ENCODE measurements at regions not wholly inside any gene's neighbourhood (a gene's known extent, or its start where the extent isn't known, plus 50 kb on each side); places are given as distances from the start of the nearest gene placed in this dataset.
"Not testable (repeated sequence)": the region's sequence is repeated elsewhere in the genome, so short reads cannot be mapped to it uniquely, and the experiment has no call there.

DNA sequence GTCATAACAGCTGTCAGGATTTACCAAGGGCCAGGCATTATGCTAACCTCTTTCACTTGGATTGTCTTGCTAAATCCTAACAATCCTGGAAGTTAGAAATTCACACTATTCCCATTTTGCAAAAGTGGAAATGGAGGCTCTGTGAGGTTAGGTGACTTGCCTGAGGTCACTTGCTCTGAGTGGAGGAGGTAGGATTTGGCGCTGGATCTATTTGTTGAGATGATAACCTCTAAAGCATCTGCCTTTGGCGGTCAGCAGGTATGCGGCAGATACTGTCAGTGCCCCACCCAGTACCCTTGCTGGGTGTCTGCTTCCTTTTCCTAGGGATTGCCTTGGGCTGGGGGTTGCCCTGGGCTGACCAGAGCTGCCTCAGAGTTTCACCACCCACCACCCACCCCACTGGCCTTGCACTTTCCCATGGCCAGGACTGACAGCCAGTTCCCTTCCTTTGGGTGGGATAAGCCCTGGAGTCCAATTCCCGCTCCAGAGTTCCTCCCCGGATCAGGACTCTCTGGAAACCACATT is 164.8 kb upstream of the MSX2 start:
- Mint-ChIP-seq H3K9me3 (ENCODE audit: low read depth, unreplicated experiment) (peaks cover 6% of the 10 kb centered on the region), H3K4me1 (ENCODE audit: low read depth, unreplicated experiment) (no peaks in the 10 kb centered on the region), H3K27me3 (ENCODE audit: unreplicated experiment) (peaks cover 43% of the 10 kb centered on the region), H3K4me3 (ENCODE audit: low read depth, unreplicated experiment) (no peak overlapping the region), H3K36me3 (ENCODE audit: insufficient read depth, unreplicated experiment) (no peaks in the 10 kb centered on the region), H3K27ac (ENCODE audit: unreplicated experiment) (no peak overlapping the region)
- intact Hi-C loops (cut with micrococcal nuclease; ENCODE audit: unreplicated experiment), result no loop called here
- BruUV-seq (replicated peaks), result no TSS peak
- TF ChIP-seq, protein P1, sequence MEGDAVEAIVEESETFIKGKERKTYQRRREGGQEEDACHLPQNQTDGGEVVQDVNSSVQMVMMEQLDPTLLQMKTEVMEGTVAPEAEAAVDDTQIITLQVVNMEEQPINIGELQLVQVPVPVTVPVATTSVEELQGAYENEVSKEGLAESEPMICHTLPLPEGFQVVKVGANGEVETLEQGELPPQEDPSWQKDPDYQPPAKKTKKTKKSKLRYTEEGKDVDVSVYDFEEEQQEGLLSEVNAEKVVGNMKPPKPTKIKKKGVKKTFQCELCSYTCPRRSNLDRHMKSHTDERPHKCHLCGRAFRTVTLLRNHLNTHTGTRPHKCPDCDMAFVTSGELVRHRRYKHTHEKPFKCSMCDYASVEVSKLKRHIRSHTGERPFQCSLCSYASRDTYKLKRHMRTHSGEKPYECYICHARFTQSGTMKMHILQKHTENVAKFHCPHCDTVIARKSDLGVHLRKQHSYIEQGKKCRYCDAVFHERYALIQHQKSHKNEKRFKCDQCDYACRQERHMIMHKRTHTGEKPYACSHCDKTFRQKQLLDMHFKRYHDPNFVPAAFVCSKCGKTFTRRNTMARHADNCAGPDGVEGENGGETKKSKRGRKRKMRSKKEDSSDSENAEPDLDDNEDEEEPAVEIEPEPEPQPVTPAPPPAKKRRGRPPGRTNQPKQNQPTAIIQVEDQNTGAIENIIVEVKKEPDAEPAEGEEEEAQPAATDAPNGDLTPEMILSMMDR (IDR thresholded peaks at IDR 0.05; ENCODE audit: unreplicated experiment), result no peak
- CTCF ChIA-PET, result no interaction called here
- no peak for DNase-seq

DNA sequence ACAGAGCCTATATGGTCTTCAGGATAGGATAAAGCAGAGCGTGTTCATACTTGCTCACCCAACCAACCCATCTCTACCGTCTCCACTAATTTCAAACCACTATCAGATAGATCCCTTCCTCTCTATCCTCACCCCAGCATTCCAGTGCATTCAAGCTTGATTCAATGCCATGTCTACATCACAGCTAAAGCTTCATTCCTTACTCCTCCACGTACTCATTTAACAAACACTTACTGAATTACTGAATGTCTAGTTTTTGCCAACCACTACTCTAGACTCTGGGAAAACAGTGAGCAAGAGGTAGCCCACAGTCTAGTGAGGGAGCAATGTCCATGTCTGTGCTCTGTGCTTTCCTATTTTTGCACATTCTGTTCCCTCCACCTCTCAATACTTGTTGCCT is 163.5 kb upstream of the MSX2 start:
- intact Hi-C loops (cut with micrococcal nuclease; ENCODE audit: unreplicated experiment), result no loop called here
- no TSS peak for BruUV-seq (replicated peaks)
- Mint-ChIP-seq H3K4me1 (ENCODE audit: low read depth, unreplicated experiment) (no peaks in the 10 kb centered on the region), H3K27me3 (ENCODE audit: unreplicated experiment) (peaks cover 43% of the 10 kb centered on the region), H3K36me3 (ENCODE audit: insufficient read depth, unreplicated experiment) (no peaks in the 10 kb centered on the region), H3K27ac (ENCODE audit: unreplicated experiment) (no peak overlapping the region), H3K4me3 (ENCODE audit: low read depth, unreplicated experiment) (no peak overlapping the region), H3K9me3 (ENCODE audit: low read depth, unreplicated experiment) (peaks cover 2% of the 10 kb centered on the region)
- no peak for DNase-seq
- CTCF ChIA-PET, result no interaction called here
- TF ChIP-seq, protein P1 (IDR thresholded peaks at IDR 0.05; ENCODE audit: unreplicated experiment), result no peak

DNA sequence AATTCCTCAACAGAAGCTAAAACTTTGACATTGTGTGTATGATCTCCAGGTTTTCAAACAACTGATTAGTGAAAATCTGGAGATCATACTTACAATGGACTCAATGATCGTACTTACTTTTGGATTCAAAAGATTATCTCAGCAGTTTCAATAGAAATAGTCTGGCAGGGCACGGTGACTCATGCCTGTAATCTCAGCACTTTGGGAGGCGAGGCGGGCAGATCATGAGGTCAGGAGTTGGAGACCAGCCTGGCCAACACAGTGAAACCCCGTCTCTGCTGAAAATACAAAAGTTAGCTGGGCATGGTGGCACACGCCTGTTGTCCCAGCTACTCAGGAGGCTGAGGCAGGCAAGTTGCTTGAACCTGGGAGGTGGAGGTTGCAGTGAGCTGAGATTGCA is 161.3 kb upstream of the MSX2 start:
- DNase-seq; H3K36me3 Mint-ChIP-seq (ENCODE audit: insufficient read depth, unreplicated experiment); intact Hi-C loops (cut with micrococcal nuclease; ENCODE audit: unreplicated experiment); BruUV-seq (replicated peaks); H3K4me3 Mint-ChIP-seq (ENCODE audit: low read depth, unreplicated experiment); H3K27ac Mint-ChIP-seq (ENCODE audit: unreplicated experiment); H3K4me1 Mint-ChIP-seq (ENCODE audit: low read depth, unreplicated experiment); H3K9me3 Mint-ChIP-seq (ENCODE audit: low read depth, unreplicated experiment): not testable (repeated sequence)
- CTCF ChIA-PET, result interaction anchor here (0.6 kb wide), 1 partner anchor 812 kb away, joined by 3 read pairs; no protein-coding TSS in a partner anchor
- peaks cover 38% of the 10 kb centered on the region for H3K27me3 Mint-ChIP-seq (ENCODE audit: unreplicated experiment)

DNA sequence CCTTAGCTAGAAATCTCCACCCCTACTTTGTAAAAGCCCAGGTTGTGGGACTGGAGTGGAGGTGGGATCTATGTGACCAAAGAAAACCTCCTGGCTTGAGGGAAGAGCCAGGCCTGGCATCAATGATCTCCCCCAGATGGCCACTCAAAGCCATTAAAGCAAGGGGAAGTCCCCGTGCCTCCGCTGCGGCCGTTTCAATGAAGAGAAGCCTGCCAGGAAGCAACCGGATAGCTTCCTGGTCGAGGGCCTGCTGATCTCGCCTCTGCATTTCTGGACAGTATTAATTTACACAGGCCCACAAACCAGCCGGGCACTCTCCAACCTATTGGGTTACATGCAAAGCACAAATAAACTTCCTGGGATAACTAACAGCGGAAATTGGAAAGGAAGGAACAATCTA is 160.5 kb upstream of the MSX2 start:
- no peak for DNase-seq
- H3K27ac Mint-ChIP-seq (ENCODE audit: unreplicated experiment), result no peak overlapping the region
- intact Hi-C loops (cut with micrococcal nuclease; ENCODE audit: unreplicated experiment), result no loop called here

More for the DNA sequence above, 160.5 kb upstream of the MSX2 start:
- Mint-ChIP-seq H3K9me3 (ENCODE audit: low read depth, unreplicated experiment) (no peaks in the 10 kb centered on the region), H3K4me3 (ENCODE audit: low read depth, unreplicated experiment) (no peak overlapping the region), H3K27me3 (ENCODE audit: unreplicated experiment) (peaks cover 29% of the 10 kb centered on the region), H3K36me3 (ENCODE audit: insufficient read depth, unreplicated experiment) (no peaks in the 10 kb centered on the region), H3K4me1 (ENCODE audit: low read depth, unreplicated experiment) (no peaks in the 10 kb centered on the region)
- CTCF ChIA-PET, result no interaction called here
- TF ChIP-seq, protein P1 (IDR thresholded peaks at IDR 0.05; ENCODE audit: unreplicated experiment), result no peak
- no TSS peak for BruUV-seq (replicated peaks)

Data from Calu3 (cell line).